GM21619 (cell line): ENCODE measurements at regions not wholly inside any gene's neighbourhood (a gene's known extent, or its start where the extent isn't known, plus 50 kb on each side); places are given as distances from the start of the nearest gene placed in this dataset.
"Not testable (repeated sequence)": the region's sequence is repeated elsewhere in the genome, so short reads cannot be mapped to it uniquely, and the experiment has no call there.

Experiments used
- ATAC-seq: cut with Tn5 transposase; IDR thresholded peaks from one replicate; pipeline ENCODE4 v1.9.1; 2021; ENCODE audit not compliant: unreplicated experiment

DNA sequence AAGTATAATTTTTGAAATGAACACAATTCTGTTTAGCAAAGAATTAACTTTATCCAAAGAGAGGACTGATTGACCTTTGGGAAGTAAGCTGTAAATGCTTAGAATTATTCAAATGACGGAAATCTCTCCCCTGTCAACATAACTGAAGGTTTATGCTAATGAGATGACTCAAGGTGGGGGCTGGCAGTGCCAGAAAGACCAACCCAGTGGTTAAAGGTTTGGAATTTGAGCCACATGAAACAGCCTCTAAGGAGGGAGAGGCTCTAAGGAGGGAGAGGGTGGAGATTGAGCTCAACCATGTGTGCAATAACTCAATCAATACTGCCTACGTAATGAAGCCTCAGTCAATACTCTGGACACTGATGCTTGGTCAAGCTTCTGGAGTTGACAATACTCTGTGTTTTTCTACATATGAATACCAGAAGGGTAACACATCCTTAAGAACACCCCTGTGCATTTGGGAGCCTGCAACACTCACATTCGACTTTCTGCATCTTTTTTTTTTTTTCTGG, 123.4 kb upstream of the TENT5A start:
- ATAC-seq, result no peak

DNA sequence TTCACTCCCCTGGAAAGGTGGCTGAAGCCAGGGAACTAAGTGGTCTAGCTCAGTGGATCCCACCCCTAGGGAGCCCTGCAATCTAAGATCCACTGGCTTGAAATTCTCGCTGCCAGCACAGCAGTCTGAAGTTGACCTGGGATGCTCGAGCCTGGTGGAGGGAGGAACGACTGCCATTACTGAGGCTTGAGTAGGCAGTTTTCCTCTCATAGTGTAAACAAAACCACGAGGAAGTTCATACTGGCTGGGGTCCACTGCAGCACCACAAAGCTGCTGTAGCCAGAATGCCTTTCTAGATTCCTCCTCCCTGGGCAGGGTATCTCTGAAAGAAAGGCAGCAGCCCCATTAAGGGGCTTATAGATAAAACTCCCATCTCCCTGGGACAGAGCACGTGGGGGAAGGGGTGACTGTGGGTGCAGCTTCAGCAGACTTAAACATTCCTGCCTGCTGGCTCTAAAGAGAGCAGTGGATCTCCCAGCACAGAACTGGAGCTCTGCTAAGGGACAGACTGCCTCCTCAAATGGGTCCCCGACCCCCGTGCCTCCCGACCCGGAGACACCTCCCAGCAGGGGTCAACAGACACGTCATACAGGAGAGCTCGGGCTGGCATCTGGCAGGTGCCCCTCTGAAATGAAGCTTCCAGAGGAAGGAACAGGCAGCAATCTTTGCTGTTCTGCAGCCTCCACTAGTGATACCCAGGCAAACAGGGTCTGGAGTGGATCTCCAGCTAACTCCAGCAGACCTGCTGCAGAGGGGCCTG, 117.4 kb upstream of the TENT5A start:
- not testable (repeated sequence) for ATAC-seq

GRCh38 chr6:81865712-81866111, 113.2 kb upstream of the TENT5A start:
- no peak for ATAC-seq

DNA sequence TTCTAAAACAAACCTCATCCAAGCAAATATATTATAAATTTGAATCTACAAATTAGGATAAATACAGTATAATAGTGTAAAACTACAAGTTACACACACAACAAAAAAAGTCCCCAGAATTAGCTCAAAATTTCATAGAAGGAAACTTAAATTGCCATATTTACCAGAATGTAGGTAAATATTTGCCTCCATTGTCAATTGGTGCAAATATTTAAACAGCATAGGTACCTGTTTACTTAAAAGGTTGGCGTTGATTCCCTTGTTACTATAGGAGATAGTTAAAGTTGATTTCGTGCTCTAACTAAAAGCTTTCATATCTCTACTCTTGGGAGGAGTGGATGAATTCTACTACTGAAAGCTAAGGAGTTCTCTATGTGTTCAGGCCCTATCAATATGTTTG, 111.6 kb upstream of the TENT5A start:
- no peak for ATAC-seq

- ATAC-seq, result no peak
Observed at GRCh38 chr6:81863123-81863522, 110.6 kb upstream of the TENT5A start.

GRCh38 chr6:81861281-81861680, 108.8 kb upstream of the TENT5A start:
- ATAC-seq, result no peak

- no peak for ATAC-seq
Observed at GRCh38 chr6:81859884-81860283, 107.4 kb upstream of the TENT5A start.

DNA sequence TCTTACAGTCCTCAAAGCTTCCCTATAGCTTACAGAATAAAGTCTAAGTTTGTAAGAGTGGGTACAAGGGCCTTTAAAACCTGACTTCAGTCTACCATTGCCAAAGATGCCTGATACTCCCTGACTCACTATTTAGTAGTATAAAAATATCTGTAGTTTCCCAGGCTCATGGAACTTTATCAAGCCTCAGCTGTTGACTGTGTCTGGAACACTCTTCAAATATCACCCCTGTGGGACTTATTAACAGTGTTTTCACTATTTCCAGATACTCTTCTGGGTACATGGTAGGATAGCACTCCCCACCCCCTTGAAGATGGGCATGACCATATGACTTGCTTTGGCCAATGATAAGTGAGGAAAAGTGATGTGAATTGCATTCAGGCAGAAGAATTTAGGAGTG, 105.3 kb upstream of the TENT5A start:
- no peak for ATAC-seq

GRCh38 chr6:81856872-81857271, 104.4 kb upstream of the TENT5A start:
- no peak for ATAC-seq

GRCh38 chr6:81854474-81854873, 102.0 kb upstream of the TENT5A start:
- ATAC-seq, result no peak

DNA sequence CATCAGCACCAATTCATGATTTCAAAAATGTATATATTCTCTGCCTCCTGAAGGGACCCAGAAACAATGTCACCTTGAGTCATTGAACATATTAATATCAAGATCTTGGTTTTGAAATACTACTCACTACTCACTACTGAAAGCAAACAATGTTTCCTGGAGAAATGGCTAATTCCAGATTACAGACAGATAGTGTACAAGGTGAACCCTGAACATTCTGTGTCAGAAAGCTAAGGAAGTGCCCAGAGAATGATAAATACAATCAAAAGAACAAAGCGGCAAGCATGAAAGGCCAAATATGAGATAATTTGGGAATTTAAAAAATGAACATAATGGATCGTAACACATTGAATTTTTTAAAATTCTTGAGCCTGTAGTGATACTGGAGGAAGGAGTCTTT, 101.5 kb upstream of the TENT5A start:
- ATAC-seq, result no peak

- no peak for ATAC-seq
Observed at GRCh38 chr6:81849248-81849647, 96.8 kb upstream of the TENT5A start.

GRCh38 chr6:81847866-81848265, 95.4 kb upstream of the TENT5A start:
- no peak for ATAC-seq

- ATAC-seq, result no peak
Observed at GRCh38 chr6:81844686-81845085, 92.2 kb upstream of the TENT5A start.

DNA sequence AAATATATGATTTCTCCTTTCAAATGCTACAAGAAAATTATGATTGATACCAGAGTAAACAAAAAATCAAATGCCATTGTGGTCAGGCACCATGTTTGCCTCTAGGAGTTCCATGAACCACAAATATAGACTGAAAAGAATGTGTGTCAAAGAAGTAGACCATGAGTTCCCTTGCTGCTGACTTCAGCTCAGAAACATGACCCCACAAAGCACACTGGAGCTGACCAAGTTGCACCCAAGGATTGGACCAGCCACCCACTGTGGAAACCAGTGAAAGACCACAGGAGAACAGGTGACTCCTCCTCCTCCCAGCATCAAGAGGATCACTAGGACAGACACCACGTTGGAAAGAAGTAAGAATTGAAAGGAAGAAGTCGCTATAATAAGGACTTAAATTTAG, 90.8 kb upstream of the TENT5A start:
- no peak for ATAC-seq

DNA sequence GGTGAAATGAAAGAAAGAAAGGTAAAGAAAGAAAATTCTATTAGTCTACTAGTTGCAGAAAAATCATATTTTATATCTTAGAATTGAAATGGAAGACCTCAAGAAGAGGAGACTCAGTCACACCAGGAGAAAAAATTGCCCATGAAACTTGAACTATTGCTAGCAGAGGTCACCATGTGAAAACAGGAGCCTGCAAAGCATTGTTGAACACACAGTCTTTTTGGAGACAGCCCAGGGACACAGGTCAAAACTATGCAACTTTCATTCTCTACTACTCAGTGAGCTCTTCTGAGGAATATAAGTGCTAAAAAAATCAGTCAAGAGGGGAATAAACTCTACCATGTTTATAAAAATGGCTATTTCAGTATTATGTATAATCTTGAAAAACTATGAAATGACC, 89.8 kb upstream of the TENT5A start:
- no peak for ATAC-seq

- no peak for ATAC-seq
Observed at GRCh38 chr6:81838724-81839426, 86.4 kb upstream of the TENT5A start.

DNA sequence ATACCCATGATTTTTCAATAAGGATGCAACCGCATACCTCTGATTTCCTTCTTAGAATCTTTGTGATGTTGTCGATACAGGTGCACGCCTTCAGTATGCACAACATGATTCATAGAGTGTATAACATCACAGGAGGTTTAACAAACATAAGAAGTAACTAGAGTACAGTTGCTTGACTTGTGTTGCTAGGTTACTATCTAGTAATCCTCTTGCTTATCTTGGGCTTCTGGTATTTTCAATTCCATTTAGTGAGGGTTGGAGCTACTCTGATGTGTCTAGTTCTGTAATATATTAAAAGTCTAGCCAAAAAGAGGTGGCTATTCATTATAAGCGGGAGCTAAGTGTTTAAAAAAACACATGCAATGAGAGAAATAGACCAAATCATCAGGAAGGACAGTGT, 85.5 kb upstream of the TENT5A start:
- no peak for ATAC-seq

DNA sequence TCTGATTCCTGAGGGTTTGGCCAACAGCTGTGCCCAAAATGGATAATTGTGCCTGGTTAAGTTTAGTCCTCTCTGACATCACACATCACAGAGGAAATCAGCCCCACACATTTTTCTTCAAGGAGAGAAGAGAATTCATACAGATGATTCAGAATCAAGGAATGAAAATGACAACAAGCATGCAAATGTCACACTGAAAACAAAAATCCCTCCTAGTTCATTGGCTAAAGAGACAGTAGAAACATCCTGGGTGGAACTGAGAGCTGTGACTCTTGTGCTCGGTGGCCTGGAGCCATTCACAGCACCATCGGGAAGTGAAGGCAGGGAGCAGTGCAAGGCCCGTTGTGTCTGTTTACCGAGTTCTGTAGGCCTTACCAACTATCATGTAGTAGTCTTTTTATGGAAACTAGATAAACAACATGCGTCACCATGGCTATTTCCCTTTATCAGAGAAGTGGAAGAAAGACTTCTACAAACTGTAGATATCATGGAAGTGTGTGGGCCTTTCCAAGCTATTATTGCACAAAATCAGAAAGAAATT, 81.7 kb upstream of the TENT5A start:
- no peak for ATAC-seq

GRCh38 chr6:81832304-81832703, 79.8 kb upstream of the TENT5A start:
- ATAC-seq, result no peak

DNA sequence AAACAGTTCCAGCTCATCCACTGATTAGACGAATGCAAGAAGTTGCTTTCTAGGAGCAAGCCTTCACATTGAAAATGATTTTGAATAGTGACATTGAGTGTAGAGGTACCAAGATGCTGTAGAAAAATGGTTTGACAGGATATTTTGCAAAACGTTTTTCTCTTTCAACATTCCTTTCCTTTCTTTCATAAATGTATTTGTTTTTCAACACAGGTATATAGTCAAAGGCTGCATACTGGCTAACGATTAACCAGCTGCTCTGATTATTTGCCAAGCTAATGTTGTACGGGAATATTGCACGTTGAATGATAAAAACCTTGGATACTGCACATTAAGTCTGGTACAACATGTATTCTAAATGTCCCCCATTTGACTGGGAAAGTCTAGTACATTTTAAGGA, 78.8 kb upstream of the TENT5A start:
- ATAC-seq, result no peak

DNA sequence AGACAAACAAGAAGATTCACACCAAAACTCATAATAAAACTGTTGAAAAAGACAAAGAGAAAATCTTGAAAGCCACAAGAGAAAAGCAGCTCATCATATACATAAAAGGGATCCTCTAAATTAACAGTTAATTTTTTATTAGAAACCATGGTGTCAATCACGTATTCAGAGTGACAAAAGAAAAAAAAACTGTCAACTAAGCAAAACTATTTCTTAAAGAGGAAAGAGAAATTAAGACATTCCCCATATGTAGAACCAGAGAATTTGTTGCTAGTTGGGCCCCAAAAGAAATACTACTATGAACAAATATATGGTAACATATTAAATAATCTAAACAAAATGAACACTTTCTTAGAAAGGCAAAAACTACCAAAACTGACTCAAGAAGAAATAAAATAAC, 74.3 kb upstream of the TENT5A start:
- no peak for ATAC-seq
